HAP-1 (cell line): ENCODE measurements at regions not wholly inside any gene's neighbourhood (a gene's known extent, or its start where the extent isn't known, plus 50 kb on each side); places are given as distances from the start of the nearest gene placed in this dataset.

Experiments used
- DNase-seq, 2 experiments: peaks; one replicate each; pipeline ENCODE4 v3.0.0-alpha.2; 2016 to 2020; ENCODE audit warnings: low spot score in 2 of 2
- H3K27me3 ChIP-seq: fragments of 250-450 bp; sonication (Bioruptor Pico); 2 replicates; pipeline ENCODE4 v1.5.1; 2020; ENCODE audit warnings: low read depth, mild to moderate bottlenecking, moderate library complexity
- H3K36me3 ChIP-seq: fragments of 250-450 bp; sonication (Bioruptor Pico); replicated peaks from 2 replicates; pipeline ENCODE4 v1.5.1; 2020; ENCODE audit warnings: mild to moderate bottlenecking
- H3K4me1 ChIP-seq: fragments of 250-450 bp; sonication (Bioruptor Pico); 2 replicates; pipeline ENCODE4 v1.5.1; 2020; ENCODE audit warnings: mild to moderate bottlenecking
- H3K4me3 ChIP-seq: fragments of 250-450 bp; sonication (Bioruptor Pico); 2 replicates; pipeline ENCODE4 v1.5.1; 2020; ENCODE audit warnings: mild to moderate bottlenecking, moderate library complexity
- H3K9me3 ChIP-seq: fragments of 250-450 bp; sonication (Bioruptor Pico); 2 replicates; pipeline ENCODE4 v1.5.1; 2020; ENCODE audit warnings: mild to moderate bottlenecking, moderate library complexity
- in situ Hi-C: fragments of 300-500 bp; cut with MboI; formaldehyde crosslinking; loops from 3 replicates; pipeline ENCODE4 v1.14.3; 2020; ENCODE audit warnings: low sequenced_read_pairs, inconsistent platforms, mixed read lengths

- Histone ChIP-seq H3K4me1 (no peaks in the 10 kb centered on the region), H3K4me3 (no peak overlapping the region), H3K36me3 (no peaks in the 10 kb centered on the region), H3K9me3 (no peaks in the 10 kb centered on the region), H3K27me3 (peaks cover 24% of the 10 kb centered on the region)
- in situ Hi-C loops, result no loop called here
- DNase-seq, result no peak
Observed at GRCh38 chr3:181318321-181318720, 328.8 kb upstream of the DNAJC19 start.

DNA sequence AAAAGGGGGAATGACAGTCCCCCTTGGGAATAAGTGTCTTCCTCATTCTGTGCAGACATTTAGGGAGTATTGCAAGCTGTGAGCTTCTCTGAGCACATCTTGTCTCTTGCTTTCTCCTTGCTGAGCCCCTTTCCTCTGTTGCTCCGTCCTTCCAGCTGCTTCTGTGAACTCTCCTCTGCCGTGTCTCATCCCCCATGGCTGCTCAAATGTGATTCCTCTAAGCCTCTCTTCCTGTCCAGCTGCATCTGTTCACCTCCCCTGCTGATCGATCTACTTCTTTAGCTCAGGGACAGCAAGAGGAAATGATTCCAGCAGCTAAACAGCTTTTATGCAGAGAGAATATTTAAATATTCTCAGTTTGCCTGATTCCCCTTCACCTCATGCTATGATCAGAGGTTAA, 328.0 kb upstream of the DNAJC19 start:
- Histone ChIP-seq H3K36me3 (no peaks in the 10 kb centered on the region), H3K9me3 (no peaks in the 10 kb centered on the region), H3K27me3 (peaks cover 32% of the 10 kb centered on the region), H3K4me1 (no peaks in the 10 kb centered on the region), H3K4me3 (no peak overlapping the region)
- in situ Hi-C loops, result no loop called here
- DNase-seq, result no peak

DNA sequence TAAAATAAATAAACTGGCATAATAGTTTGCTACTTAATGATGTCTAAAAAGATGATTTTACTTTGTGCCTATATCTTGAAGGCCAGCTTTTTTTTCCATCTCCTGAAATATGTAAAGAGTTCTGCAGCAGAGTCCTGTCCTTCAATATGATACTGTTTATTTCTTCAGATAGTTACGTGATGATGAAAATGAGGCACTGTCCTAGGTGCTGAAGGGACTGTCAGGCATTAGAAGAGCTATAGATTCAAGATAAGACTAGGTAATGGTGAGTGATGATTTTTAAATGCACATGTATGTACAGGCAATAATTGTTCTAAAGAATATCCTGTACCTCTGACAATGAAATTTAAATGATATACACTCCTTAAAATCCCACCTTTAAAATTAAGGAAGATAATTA, 326.9 kb upstream of the DNAJC19 start:
- H3K27me3 ChIP-seq, result peaks cover 39% of the 10 kb centered on the region
- no peak overlapping the region for H3K4me3 ChIP-seq
- no peaks in the 10 kb centered on the region for H3K9me3 ChIP-seq
- in situ Hi-C loops, result no loop called here
- H3K4me1 ChIP-seq, result no peaks in the 10 kb centered on the region
- H3K36me3 ChIP-seq, result no peaks in the 10 kb centered on the region
- peak; percentile 19 to 34 for DNase-seq

DNA sequence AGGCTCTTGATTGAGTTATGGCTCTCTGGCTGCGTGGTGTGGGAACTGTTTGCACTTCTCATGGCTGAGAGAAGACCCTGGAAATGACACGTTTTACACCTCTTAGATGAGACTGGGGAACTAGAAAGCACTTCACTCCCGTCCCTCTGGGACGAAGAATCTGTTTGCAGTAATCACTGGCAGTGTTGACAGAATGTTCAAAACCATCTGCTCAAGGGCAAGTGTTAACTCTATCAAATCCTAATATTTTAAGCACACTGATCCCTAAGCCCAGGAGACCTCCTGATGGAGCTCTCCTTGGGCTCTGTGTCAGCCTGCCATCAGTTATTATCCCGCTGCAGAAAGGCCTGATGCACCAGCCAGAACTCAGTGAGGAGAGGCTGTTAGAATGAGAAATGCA, 323.8 kb upstream of the DNAJC19 start:
- Histone ChIP-seq H3K9me3 (no peaks in the 10 kb centered on the region), H3K4me3 (no peak overlapping the region), H3K27me3 (peaks cover 30% of the 10 kb centered on the region), H3K4me1 (no peaks in the 10 kb centered on the region), H3K36me3 (no peaks in the 10 kb centered on the region)
- no peak for DNase-seq
- in situ Hi-C loops, result no loop called here

DNA sequence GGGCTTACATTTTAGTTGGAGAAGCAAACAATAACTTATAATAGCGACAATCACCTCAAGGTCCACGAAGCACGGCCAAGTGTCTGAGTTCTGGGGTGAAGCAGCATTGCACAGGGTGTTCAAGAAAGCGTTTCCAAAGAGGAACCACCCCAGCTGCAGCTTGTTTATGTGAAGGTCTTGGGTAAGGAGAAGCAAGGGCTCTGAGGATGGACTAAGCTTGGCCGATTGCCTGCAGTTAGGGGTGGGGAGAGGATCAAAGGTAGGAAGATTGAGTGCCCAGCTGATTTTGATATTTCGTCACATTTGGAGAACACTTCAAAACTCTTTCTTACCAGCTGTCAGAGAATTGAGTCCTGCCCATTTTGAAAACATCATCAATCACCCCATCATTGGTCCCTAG, 321.6 kb upstream of the DNAJC19 start:
- Histone ChIP-seq H3K27me3 (peaks cover 28% of the 10 kb centered on the region), H3K36me3 (no peaks in the 10 kb centered on the region), H3K4me1 (no peaks in the 10 kb centered on the region), H3K9me3 (no peaks in the 10 kb centered on the region), H3K4me3 (no peak overlapping the region)
- no peak for DNase-seq
- in situ Hi-C loops, result no loop called here

DNA sequence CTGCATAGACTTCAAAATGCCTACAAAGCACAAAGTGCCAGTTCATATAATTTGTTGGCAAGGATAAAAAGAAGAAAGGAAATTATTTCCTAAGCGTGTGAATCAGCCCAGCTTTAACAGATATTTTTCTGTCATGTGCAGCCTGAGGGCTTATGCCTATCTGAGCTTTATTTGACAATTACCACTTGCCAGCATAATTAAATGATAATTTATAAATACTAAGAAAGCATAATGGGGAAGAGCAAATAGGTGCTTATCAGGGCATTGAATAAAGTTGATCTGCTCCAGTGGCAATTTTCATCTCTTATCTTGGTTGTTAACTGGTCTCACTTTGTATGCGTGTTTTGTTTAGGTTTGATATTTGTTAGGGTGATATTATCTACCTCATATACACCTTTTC, 313.4 kb upstream of the DNAJC19 start:
- Histone ChIP-seq H3K36me3 (no peaks in the 10 kb centered on the region), H3K4me3 (no peak overlapping the region), H3K9me3 (no peaks in the 10 kb centered on the region), H3K27me3 (peaks cover 62% of the 10 kb centered on the region), H3K4me1 (no peaks in the 10 kb centered on the region)
- DNase-seq, result no peak
- in situ Hi-C loops, result no loop called here

DNA sequence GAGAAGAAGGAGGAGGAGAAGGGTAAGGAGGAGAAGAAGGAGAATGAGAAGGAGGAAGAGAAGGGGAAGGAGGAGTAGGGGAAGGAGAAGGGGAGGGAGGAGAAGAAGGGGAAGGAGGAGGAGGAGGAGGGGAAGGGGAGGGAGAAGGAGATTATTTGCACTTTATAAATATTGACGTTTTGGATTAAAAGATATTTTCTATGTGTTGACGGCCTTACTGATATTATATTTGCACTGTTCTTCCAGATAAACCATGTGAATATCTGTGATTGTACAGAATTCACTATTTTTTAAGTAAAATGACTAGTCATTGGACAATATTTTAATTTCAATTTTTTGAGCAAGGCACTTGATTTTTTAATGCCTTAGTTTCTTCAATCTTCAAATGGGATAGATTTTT, 310.5 kb upstream of the DNAJC19 start:
- DNase-seq, result no peak
- Histone ChIP-seq H3K27me3 (peaks cover 60% of the 10 kb centered on the region), H3K36me3 (no peaks in the 10 kb centered on the region)

DNA sequence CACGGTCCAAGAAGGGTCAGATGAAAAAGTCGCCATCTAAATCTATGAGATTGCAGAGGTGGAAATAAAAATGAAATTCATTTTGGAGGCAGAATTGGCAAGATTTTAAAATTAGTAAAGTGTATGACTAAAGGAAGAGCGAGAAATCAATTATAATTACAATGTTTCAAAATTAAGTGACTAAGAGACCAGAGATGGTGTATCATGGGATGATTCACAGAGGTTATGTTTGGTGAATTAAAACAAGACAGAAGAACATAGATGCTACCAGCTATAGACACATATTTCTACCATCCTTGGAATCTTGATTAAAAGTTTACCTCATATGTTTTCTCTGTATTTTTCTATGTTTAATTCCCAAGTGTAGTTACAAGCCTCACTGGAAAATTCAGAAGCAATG, 308.9 kb upstream of the DNAJC19 start:
- H3K9me3 ChIP-seq, result no peaks in the 10 kb centered on the region
- in situ Hi-C loops, result no loop called here
- DNase-seq, result no peak
- H3K36me3 ChIP-seq, result no peaks in the 10 kb centered on the region
- H3K4me1 ChIP-seq, result no peaks in the 10 kb centered on the region
- H3K4me3 ChIP-seq, result no peak overlapping the region
- H3K27me3 ChIP-seq, result peaks cover 68% of the 10 kb centered on the region

More for the DNA sequence above, 310.5 kb upstream of the DNAJC19 start:
- Histone ChIP-seq H3K4me1 (no peaks in the 10 kb centered on the region), H3K4me3 (no peak overlapping the region), H3K9me3 (no peaks in the 10 kb centered on the region)
- in situ Hi-C loops, result no loop called here

DNA sequence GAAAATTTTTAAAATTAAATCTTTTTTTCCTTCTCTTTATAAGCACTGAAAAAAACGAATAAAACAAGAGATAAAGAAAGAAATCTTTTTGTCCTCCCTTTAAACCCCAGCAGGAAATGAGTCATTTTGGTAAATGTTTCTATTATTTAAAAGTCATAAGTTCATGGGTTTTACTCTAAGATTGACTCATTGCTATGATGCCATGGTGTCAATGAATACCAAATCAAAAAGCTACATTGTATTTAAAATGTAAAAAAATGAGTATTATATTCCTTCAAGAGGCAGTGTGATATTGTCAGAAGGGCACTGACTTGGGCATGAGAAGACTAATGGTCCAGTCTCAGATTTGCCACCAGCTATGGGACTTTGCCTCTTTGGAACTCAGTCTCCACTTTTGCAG, 303.4 kb upstream of the DNAJC19 start:
- DNase-seq, result no peak
- no peaks in the 10 kb centered on the region for H3K36me3 ChIP-seq
- no peaks in the 10 kb centered on the region for H3K4me1 ChIP-seq
- peaks cover 28% of the 10 kb centered on the region for H3K27me3 ChIP-seq
- in situ Hi-C loops, result no loop called here
- H3K9me3 ChIP-seq, result no peaks in the 10 kb centered on the region
- H3K4me3 ChIP-seq, result no peak overlapping the region

- in situ Hi-C loops, result no loop called here
- no peak for DNase-seq
- no peaks in the 10 kb centered on the region for H3K9me3 ChIP-seq
- H3K36me3 ChIP-seq, result no peaks in the 10 kb centered on the region
- H3K27me3 ChIP-seq, result peaks cover 18% of the 10 kb centered on the region
- H3K4me3 ChIP-seq, result no peak overlapping the region
- H3K4me1 ChIP-seq, result no peaks in the 10 kb centered on the region
Observed at GRCh38 chr3:181290941-181291340, 301.4 kb upstream of the DNAJC19 start.

GRCh38 chr3:181289306-181289705, 299.8 kb upstream of the DNAJC19 start:
- peaks cover 12% of the 10 kb centered on the region; the same call in 1 of the 2 replicates for H3K27me3 ChIP-seq
- no peak for DNase-seq
- no peak overlapping the region for H3K4me3 ChIP-seq
- no peaks in the 10 kb centered on the region for H3K9me3 ChIP-seq
- H3K4me1 ChIP-seq, result no peaks in the 10 kb centered on the region
- in situ Hi-C loops, result no loop called here
- H3K36me3 ChIP-seq, result no peaks in the 10 kb centered on the region

GRCh38 chr3:181288145-181288544, 298.6 kb upstream of the DNAJC19 start:
- H3K9me3 ChIP-seq, result no peaks in the 10 kb centered on the region
- DNase-seq, result no peak
- no peak overlapping the region for H3K4me3 ChIP-seq
- in situ Hi-C loops, result no loop called here
- H3K36me3 ChIP-seq, result no peaks in the 10 kb centered on the region
- H3K27me3 ChIP-seq, result peaks cover 4% of the 10 kb centered on the region
- no peaks in the 10 kb centered on the region for H3K4me1 ChIP-seq

- H3K36me3 ChIP-seq, result no peaks in the 10 kb centered on the region
- DNase-seq, result no peak
- no peaks in the 10 kb centered on the region for H3K9me3 ChIP-seq
- in situ Hi-C loops, result no loop called here
- no peaks in the 10 kb centered on the region for H3K4me1 ChIP-seq
- H3K27me3 ChIP-seq, result peaks cover 27% of the 10 kb centered on the region
- H3K4me3 ChIP-seq, result no peak overlapping the region
Observed at GRCh38 chr3:181279239-181279565, 289.7 kb upstream of the DNAJC19 start.

GRCh38 chr3:181278468-181279238, 289.1 kb upstream of the DNAJC19 start:
- in situ Hi-C loops, result no loop called here
- DNase-seq, result peak in 1 of 2 experiments; percentile 6

DNA sequence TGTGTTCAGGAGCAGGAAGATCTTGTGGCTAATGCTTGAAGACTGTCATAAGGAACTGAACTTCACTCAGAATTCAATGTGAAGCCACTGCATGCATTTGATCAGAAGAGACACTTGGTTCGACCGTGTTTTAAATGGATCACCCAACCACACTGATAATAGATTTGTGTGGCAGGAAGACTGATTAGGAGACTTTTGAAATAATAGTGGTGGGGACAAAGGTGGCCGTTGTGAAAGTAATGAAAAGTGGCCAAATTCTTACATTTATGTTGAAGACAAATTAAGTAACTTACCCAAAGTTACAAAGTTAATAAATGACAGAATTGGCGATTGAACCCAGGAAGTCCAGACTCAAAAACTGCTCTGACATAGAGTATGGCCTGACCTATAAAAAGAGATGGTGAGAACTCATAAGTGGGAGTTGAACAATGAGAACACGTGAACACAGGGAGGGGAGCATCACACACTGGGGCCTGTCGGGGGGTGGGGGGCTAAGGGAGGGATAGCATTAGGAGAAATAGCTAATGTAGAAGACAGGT, 286.9 kb upstream of the DNAJC19 start:
- H3K27me3 ChIP-seq, result peaks cover 25% of the 10 kb centered on the region
- H3K4me3 ChIP-seq, result no peak overlapping the region
- no peak for DNase-seq
- no peaks in the 10 kb centered on the region for H3K36me3 ChIP-seq
- in situ Hi-C loops, result no loop called here
- H3K9me3 ChIP-seq, result no peaks in the 10 kb centered on the region
- no peaks in the 10 kb centered on the region for H3K4me1 ChIP-seq

More at GRCh38 chr3:181278468-181279238, 289.1 kb upstream of the DNAJC19 start:
- no peak overlapping the region for H3K4me3 ChIP-seq
- peaks cover 27% of the 10 kb centered on the region for H3K27me3 ChIP-seq
- no peaks in the 10 kb centered on the region for H3K4me1 ChIP-seq
- no peaks in the 10 kb centered on the region for H3K9me3 ChIP-seq
- H3K36me3 ChIP-seq, result no peaks in the 10 kb centered on the region
